NOMO-1 treated with DMSO at 0.1 percent for 48 hours (cell line): ENCODE measurements at regions not wholly inside any gene's neighbourhood (a gene's known extent, or its start where the extent isn't known, plus 50 kb on each side); places are given as distances from the start of the nearest gene placed in this dataset.
"Not testable (repeated sequence)": the region's sequence is repeated elsewhere in the genome, so short reads cannot be mapped to it uniquely, and the experiment has no call there.

Source experiments
- DNase-seq: peaks from one replicate; lab custom pipeline; 2025; ENCODE audit not compliant: unreplicated experiment; lab: John Stamatoyannopoulos, UW

DNA sequence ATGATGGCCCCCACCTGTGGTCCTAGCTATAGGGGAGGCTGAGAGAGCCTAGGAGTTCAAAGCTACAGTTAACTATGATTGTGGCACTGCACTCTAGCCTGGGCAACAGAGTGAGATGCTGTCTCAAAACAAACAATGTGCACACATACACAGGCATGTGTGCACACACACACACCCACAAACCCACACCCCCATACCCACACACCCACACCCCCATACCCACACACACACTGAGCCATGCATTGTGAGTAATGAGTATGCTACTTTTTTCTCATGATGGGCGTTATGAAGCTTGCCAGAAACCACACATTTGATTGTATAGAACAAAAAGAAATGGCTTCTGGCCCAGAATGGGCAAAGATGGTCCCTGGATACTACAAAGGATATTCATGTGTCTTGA lies 691.1 kb downstream of the SLC4A3 start:
- no peak for DNase-seq

DNA sequence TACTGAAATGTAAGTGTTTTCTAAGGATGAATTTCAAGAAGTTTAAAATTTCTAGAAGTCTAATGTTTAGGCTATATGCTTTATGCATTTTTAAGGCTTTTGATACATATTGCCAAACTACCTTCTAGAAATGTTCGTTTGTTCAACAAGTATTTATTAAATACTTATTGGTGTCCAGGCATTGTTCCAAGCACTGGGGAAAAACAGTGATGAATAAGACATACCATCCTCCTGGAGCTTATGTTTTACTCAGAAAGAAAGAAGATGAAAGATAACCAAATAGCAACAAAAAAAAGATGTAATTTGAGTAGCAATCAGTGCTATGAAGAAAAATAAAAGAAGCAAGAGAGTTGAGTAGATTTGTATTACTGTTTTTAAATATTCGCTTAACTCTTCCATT lies 692.9 kb downstream of the SLC4A3 start:
- DNase-seq: no peak

- no peak for DNase-seq
Observed at GRCh38 chr2:220332886-220333285, 705.5 kb downstream of the SLC4A3 start.

DNA sequence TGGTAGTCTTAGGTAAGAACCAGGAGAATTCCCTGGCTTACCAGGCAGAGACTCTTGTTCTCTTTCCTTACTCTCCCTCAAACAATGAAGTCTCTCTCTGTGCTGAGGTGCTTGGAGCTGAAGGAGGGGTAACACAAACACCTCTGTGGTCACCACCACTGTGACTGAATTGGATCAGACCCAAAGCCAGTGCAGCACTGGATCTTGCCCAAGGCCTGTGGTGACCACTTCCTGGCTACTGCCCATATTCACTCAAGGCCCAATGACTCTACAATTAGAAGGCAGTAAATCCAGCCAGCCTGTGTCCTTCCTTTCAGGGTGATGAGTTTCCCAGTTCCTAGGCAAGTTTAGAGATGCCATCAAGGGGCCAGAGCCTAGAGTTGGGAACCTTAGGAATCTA lies 706.8 kb downstream of the SLC4A3 start:
- no peak for DNase-seq

GRCh38 chr2:220334871-220335590 lies 707.6 kb downstream of the SLC4A3 start:
- DNase-seq: no peak

- no peak for DNase-seq
Observed at GRCh38 chr2:220335591-220335915, 708.1 kb downstream of the SLC4A3 start.

- DNase-seq: no peak
Observed at GRCh38 chr2:220336771-220337170, 709.3 kb downstream of the SLC4A3 start.

DNA sequence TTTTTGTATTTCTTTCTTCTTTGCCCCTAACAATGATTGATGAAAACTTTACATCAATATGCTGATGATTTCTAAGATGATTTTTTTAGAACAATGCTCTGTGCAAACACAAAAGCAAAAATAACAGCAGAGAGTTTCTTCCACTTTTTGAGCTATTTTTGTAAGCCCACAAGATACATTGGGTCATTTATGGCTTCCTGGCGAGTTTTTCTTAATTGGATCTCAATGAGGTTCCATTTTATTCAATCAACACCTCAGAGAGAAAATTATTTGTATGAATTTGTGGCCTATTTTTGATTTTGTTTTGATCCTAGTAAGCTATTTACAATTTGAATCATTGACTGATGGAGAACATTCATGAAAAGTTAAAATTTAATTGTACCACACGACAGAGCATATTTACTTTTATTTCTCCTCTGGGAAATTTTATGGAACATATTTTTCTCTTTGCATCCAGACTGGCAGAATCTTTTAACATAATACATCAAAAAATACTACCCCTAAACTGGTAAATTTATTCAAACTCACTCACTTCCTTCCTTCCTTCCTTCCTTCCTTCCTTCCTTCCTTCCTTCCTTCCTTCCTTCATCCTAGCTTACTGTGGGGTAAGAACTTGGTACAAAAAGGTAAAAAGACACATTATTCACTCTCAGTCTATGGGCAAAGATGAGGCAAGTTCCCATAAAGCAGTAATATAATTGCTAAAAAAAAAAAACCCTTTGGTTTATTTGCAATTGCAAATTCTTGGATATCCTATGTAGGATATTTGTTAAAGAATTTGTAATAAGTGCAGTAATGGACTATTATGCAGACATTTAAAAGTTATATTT lies 710.4 kb downstream of the SLC4A3 start:
- no peak for DNase-seq

DNA sequence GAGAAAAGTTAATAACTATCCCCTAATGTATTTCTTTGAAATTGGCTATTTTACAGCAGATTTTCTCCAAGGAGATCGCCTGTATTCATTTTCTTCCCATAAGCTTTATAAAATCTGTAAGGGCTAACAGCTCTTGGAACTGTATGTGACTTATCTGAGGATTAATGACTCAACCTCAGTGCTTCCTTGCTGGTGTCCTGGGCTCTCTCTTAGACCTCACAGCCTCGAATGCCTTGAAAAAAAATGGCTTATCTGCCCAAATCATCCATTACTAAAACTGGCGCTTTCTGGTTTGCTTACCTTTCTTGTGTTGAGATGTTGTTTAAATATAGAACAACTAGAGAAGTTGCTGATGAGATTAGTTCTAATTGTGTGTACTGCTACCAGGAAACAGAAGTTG lies 713.6 kb downstream of the SLC4A3 start:
- DNase-seq: no peak

DNA sequence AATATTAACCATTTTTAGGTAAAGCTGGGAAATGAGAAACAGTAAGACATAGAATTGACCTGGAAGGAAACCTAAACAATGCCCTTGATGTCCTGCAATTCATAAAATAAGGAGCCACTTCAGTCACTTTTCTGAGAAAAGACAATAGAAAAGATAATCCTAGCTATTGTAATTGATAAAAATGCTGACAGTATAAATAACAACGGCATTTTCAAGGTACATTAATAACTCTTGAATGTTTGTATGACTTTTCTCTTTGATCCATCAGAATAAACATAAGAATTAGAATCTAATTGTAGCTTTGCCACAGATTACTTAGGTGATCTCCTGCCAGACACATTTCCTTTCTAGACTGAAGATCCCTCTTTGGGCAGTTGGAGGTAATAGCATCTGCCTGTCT lies 719.5 kb downstream of the SLC4A3 start:
- DNase-seq: no peak

DNA sequence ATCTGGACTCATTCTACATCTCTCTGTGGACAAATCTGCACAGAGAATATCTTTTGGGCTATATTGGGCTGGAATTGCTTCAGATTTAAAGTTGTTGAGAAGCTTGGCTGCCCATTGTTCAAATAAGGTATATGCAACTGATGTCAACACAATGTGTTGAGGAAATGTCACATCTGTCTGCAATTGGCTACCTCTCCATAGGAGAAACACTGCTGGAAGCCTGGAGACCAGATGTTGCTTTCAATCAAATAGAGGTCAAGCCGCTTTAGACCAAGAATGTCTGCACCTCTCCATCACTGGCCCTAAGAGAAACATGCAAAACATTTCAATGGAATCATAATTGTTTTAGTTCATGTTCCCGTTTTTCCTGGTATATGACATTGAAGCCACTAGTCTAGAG lies 720.2 kb downstream of the SLC4A3 start:
- no peak for DNase-seq

- no peak for DNase-seq
Observed at GRCh38 chr2:220348206-220348605, 720.8 kb downstream of the SLC4A3 start.

GRCh38 chr2:220353897-220354296 lies 726.5 kb downstream of the SLC4A3 start:
- DNase-seq: no peak

DNA sequence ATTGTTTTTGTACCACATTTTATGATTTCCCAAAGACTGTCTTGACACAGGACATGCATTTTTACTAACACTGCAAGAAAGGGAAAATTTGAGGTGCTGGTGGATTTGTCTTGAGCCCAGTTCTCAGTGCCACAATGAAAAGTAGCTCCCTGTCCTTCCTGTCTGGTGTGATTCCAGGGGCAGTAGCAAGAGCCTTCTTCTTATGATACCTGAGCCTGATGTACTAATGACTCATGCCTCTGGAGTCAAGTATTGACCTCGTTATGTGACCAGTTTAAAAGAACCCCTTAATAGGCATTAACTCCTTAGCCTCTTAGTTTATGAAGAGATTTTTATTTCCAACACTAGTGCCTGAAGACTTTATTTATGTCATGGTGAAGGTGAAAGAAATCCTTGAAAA lies 728.6 kb downstream of the SLC4A3 start:
- no peak for DNase-seq

- DNase-seq: no peak
Observed at GRCh38 chr2:220365023-220365422, 737.6 kb downstream of the SLC4A3 start.

GRCh38 chr2:220366765-220367164 lies 739.3 kb downstream of the SLC4A3 start:
- DNase-seq: no peak

- DNase-seq: no peak
Observed at GRCh38 chr2:220370764-220371163, 743.3 kb downstream of the SLC4A3 start.

- no peak for DNase-seq
Observed at GRCh38 chr2:220371211-220371610, 743.8 kb downstream of the SLC4A3 start.

GRCh38 chr2:220373878-220374277 lies 746.4 kb downstream of the SLC4A3 start:
- DNase-seq: no peak

DNA sequence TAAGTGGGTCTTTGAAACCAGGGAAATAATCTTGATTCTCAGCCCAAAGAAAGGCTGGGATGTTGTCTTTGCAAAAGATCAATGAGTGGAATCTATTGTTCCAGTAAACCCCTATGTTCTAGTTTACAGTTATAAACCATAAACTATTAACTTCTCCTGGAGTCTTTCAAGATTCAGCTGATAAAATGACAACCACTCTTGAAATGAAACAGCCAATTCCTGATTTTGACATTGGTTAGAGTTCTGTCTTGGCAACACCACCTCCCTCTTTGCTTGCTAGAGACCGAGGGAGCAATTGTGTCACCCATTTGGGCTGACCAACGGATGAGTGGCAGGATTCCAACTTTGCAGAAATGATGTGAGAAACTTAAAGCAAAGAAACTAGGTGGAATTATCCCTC lies 746.9 kb downstream of the SLC4A3 start:
- no peak for DNase-seq

DNA sequence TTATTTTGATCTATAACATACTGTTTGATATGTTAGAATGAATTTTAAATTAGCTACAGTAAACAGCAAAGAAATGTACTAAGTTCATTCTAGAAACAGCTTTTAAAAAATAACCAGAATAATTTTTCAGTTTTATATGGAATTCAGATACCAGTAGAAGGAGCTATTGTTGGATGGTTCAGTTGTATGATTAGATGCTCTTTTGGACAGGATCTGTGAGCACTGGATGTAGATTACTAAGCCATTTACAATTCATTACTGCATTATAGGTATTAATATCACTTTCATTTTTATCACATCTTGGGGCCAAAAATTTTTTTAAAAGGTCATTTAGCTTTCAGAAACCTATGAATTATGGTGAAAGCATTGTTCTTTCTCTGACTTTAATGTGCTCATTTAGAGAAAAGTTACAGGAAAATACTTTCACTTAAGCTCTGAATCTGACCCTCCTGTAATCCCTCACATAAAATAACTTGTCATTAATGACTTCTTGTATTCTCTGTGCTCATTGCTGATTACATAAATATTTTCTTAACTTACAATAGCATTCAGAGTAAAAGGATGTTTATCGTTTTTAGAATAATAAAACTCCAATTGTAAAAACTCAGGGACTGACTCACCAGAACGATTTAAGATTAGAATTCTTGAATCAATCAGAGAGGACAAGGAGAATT lies 750.2 kb downstream of the SLC4A3 start:
- DNase-seq: no peak

GRCh38 chr2:220387758-220388157 lies 760.3 kb downstream of the SLC4A3 start:
- not testable (repeated sequence) for DNase-seq
